Midbrain (tissue), 1 donor: ENCODE measurements at regions not wholly inside any gene's neighbourhood (a gene's known extent, or its start where the extent isn't known, plus 50 kb on each side); places are given as distances from the start of the nearest gene placed in this dataset.

Source experiments
- DNase-seq: peaks from one replicate; lab custom pipeline; 2025; lab: John Stamatoyannopoulos, UW

GRCh38 chr7:124423863-124424262 is 341.7 kb downstream of the GPR37 start:
- DNase-seq = no peak

- no peak for DNase-seq
These were observed 343.5 kb downstream of the GPR37 start for GRCh38 chr7:124422081-124422480.

- no peak for DNase-seq
These were observed 345.2 kb downstream of the GPR37 start for GRCh38 chr7:124420367-124420766.

GRCh38 chr7:124413029-124413428 is 352.6 kb downstream of the GPR37 start:
- no peak for DNase-seq

GRCh38 chr7:124412531-124412930 is 353.1 kb downstream of the GPR37 start:
- DNase-seq = no peak

- DNase-seq = no peak
These were observed 353.8 kb downstream of the GPR37 start for GRCh38 chr7:124411796-124412195.

- no peak for DNase-seq
These were observed 362.0 kb downstream of the GPR37 start for GRCh38 chr7:124403587-124403986.

- DNase-seq = no peak
These were observed 362.5 kb downstream of the GPR37 start for GRCh38 chr7:124403112-124403511.

- DNase-seq = no peak
These were observed 365.7 kb downstream of the GPR37 start for GRCh38 chr7:124399941-124400340.

- DNase-seq = no peak
These were observed 366.2 kb upstream of the TMEM229A start for GRCh38 chr7:124398937-124399552.

GRCh38 chr7:124397134-124397533 is 364.3 kb upstream of the TMEM229A start:
- no peak for DNase-seq

GRCh38 chr7:124390301-124390700 is 357.4 kb upstream of the TMEM229A start:
- DNase-seq = peak; percentile 59

GRCh38 chr7:124388751-124389150 is 355.9 kb upstream of the TMEM229A start:
- DNase-seq = no peak

- DNase-seq = no peak
These were observed 354.2 kb upstream of the TMEM229A start for GRCh38 chr7:124387056-124387455.

- DNase-seq = no peak
These were observed 346.4 kb upstream of the TMEM229A start for GRCh38 chr7:124379296-124379695.

- no peak for DNase-seq
These were observed 343.2 kb upstream of the TMEM229A start for GRCh38 chr7:124376111-124376510.

- DNase-seq = no peak
These were observed 342.5 kb upstream of the TMEM229A start for GRCh38 chr7:124375391-124375790.

GRCh38 chr7:124369310-124369709 is 336.4 kb upstream of the TMEM229A start:
- no peak for DNase-seq

GRCh38 chr7:124366118-124366517 is 333.3 kb upstream of the TMEM229A start:
- DNase-seq = no peak

GRCh38 chr7:124364283-124364682 is 331.4 kb upstream of the TMEM229A start:
- DNase-seq = no peak

- DNase-seq = no peak
These were observed 321.3 kb upstream of the TMEM229A start for GRCh38 chr7:124354201-124354600.

- peak; percentile 6 for DNase-seq
These were observed 319.1 kb upstream of the TMEM229A start for GRCh38 chr7:124351950-124352349.

- no peak for DNase-seq
These were observed 316.6 kb upstream of the TMEM229A start for GRCh38 chr7:124349443-124349842.

GRCh38 chr7:124338861-124339260 is 306.0 kb upstream of the TMEM229A start:
- DNase-seq = no peak
